Lung (tissue), 11 donors: ENCODE measurements at regions not wholly inside any gene's neighbourhood (a gene's known extent, or its start where the extent isn't known, plus 50 kb on each side); places are given as distances from the start of the nearest gene placed in this dataset.

ENCODE experiments used
- ATAC-seq: fragments of 200-7000 bp; cut with Tn5 transposase; one replicate; pipeline ENCODE4 v1.9.1; 2020; ENCODE audit warnings: moderate number of reproducible peaks; ENCODE audit not compliant: insufficient read depth, low FRiP score
- DNase-seq, 3 donors: peaks; one replicate each; pipeline ENCODE4 v3.0.0-alpha.2; 2013 to 2017
- H3K27ac ChIP-seq, 2 donors: one replicate each; pipeline ENCODE4 v1.5.1; 2013; ENCODE audit warnings: mild to moderate bottlenecking in 2 of 2, moderate library complexity in 2 of 2, control low read depth in 1 of 2, inconsistent platforms in 1 of 2, low read depth in 1 of 2, low read length in 1 of 2
- H3K27me3 ChIP-seq, 3 donors: one replicate each; pipeline ENCODE4 v1.5.1; 2013; ENCODE audit warnings: low read length in 2 of 3; ENCODE audit not compliant: control insufficient read depth in 3 of 3, insufficient read depth in 3 of 3
- H3K36me3 ChIP-seq, 4 donors: one replicate each; pipeline ENCODE4 v1.5.1; 2013; ENCODE audit warnings: low read length in 4 of 4, mild to moderate bottlenecking in 1 of 4, moderate library complexity in 1 of 4; ENCODE audit not compliant: control insufficient read depth in 4 of 4, insufficient read depth in 4 of 4
- H3K4me1 ChIP-seq, 5 donors: one replicate each; pipeline ENCODE4 v1.5.1; 2013; ENCODE audit warnings: low read length in 5 of 5, mild to moderate bottlenecking in 2 of 5, moderate library complexity in 1 of 5; ENCODE audit not compliant: control insufficient read depth in 5 of 5, insufficient read depth in 5 of 5
- H3K4me3 ChIP-seq: one replicate; pipeline ENCODE4 v1.5.1; 2013; ENCODE audit warnings: mild to moderate bottlenecking, control low read depth, moderate library complexity
- H3K9ac ChIP-seq, 2 donors: one replicate each; pipeline ENCODE4 v1.5.1; 2013; ENCODE audit warnings: low read length in 2 of 2, control low read depth in 1 of 2; ENCODE audit not compliant: insufficient read depth in 1 of 2
- H3K9me3 ChIP-seq, 4 donors: one replicate each; pipeline ENCODE4 v1.5.1; 2013; ENCODE audit warnings: low read length in 3 of 4, mild to moderate bottlenecking in 1 of 4, moderate library complexity in 1 of 4; ENCODE audit not compliant: control insufficient read depth in 4 of 4, insufficient read depth in 3 of 4
- WGBS, 2 donors: extraction: QIAGEN DNeasy Blood & Tissue Kit; methylation state at CpG; one replicate each; pipeline ENCODE4 v1.1.7; 2013; 5-methylcytosine and 5-hydroxymethylcytosine counted together
- TF ChIP-seq, protein P1 (sequence below): IDR thresholded peaks from 2 replicates; pipeline ENCODE4 v1.5.1; 2012; ENCODE audit warnings: mild to moderate bottlenecking; ENCODE audit errors: control extremely low read depth, extremely low read depth
- donor health status: control.
- donor health status: control.
- donor health status: Bipolar disorder and iron deficiency.
- donor health status: healthy.
- donor health status: DM: yes; HTN: yes; CAD: no.

DNA sequence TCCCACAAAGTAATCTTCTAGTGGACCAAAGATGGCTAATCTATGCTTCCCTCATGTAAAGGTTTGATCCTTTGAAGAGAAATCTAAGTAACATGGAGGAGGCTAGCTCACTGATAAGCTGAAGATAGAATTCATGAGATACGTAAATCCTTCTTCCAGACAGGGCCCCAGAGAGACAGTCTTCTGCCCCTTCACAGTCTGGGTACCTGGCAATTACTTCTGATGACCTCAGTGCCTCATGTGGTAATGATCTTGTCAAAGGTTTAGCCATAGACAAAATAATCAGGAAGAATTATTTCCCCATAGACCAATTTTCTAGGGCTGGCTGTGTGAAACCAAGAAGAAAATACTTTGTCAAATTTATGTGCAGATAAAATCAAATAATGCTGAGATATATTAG is 495.8 kb downstream of the METTL4 start:
- no peak for ATAC-seq
- H3K4me1 ChIP-seq = no peaks in the 10 kb centered on the region
- 84 to 86% methylated on average over 1 of the region's 1 CpG for WGBS, 2 donors
- H3K9me3 ChIP-seq = no peaks in the 10 kb centered on the region
- H3K27ac ChIP-seq = no peak overlapping the region
- no peak for DNase-seq
- TF ChIP-seq, protein P1, sequence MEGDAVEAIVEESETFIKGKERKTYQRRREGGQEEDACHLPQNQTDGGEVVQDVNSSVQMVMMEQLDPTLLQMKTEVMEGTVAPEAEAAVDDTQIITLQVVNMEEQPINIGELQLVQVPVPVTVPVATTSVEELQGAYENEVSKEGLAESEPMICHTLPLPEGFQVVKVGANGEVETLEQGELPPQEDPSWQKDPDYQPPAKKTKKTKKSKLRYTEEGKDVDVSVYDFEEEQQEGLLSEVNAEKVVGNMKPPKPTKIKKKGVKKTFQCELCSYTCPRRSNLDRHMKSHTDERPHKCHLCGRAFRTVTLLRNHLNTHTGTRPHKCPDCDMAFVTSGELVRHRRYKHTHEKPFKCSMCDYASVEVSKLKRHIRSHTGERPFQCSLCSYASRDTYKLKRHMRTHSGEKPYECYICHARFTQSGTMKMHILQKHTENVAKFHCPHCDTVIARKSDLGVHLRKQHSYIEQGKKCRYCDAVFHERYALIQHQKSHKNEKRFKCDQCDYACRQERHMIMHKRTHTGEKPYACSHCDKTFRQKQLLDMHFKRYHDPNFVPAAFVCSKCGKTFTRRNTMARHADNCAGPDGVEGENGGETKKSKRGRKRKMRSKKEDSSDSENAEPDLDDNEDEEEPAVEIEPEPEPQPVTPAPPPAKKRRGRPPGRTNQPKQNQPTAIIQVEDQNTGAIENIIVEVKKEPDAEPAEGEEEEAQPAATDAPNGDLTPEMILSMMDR = no peak
- no peaks in the 10 kb centered on the region for H3K36me3 ChIP-seq
- no peaks in the 10 kb centered on the region for H3K27me3 ChIP-seq
- no peak overlapping the region for H3K4me3 ChIP-seq
- H3K9ac ChIP-seq = no peak overlapping the region

DNA sequence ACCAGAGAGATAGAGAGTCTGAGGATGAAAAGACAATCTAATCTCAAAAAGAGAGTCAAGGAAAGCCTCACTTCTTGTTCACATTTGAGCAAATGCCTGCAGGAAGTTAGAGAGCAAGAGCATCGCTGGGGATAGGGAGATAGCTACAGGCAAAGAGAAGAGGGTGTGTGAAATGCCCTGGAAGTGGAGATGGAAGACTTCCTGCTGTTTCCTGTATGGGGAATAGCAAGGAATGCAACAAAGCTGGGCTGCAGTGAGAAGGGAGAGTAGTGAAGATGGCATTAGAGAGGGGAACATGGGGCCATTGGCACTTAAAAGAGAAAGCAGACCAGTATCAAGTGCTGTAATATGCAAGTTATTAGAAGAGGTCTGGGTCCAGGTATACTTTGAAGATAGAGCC is 488.6 kb downstream of the METTL4 start:
- no peaks in the 10 kb centered on the region for H3K9me3 ChIP-seq
- no peak overlapping the region for H3K27ac ChIP-seq
- no peaks in the 10 kb centered on the region for H3K4me1 ChIP-seq
- no peak overlapping the region for H3K4me3 ChIP-seq
- H3K27me3 ChIP-seq = no peaks in the 10 kb centered on the region
- no peak for ATAC-seq
- 38 to 74% methylated on average over 1 of the region's 1 CpG for WGBS, 2 donors
- H3K36me3 ChIP-seq = no peaks in the 10 kb centered on the region
- H3K9ac ChIP-seq = no peak overlapping the region
- TF ChIP-seq, protein P1 = no peak
- DNase-seq = no peak

DNA sequence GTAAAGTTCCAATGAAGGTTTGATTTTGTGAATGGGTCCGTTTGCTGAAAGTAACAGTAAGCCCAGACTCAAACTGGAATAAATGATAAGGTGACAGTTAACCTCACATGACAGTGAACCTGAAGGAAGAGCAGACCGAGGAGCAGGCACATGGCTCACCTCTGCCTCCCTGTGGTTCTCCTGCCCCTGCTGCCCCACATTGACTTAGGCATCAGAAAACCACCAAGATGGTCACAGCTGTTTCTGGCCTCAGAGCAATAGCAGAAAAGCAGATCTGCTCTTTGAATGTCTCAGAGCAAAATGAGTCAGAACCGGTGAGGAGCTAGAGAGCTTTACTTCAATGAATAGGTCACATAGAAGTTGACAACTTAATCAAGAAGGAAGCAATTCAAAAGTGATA is 487.6 kb downstream of the METTL4 start:
- H3K27me3 ChIP-seq = no peaks in the 10 kb centered on the region
- no peaks in the 10 kb centered on the region for H3K36me3 ChIP-seq
- H3K9me3 ChIP-seq = no peaks in the 10 kb centered on the region
- DNase-seq = no peak
- H3K4me3 ChIP-seq = no peak overlapping the region
- no peak overlapping the region for H3K9ac ChIP-seq
- TF ChIP-seq, protein P1 = no peak
- 44 to 45% methylated on average over 3 of the region's 3 CpGs for WGBS, 2 donors
- H3K27ac ChIP-seq = no peak overlapping the region
- no peak for ATAC-seq
- no peaks in the 10 kb centered on the region for H3K4me1 ChIP-seq

DNA sequence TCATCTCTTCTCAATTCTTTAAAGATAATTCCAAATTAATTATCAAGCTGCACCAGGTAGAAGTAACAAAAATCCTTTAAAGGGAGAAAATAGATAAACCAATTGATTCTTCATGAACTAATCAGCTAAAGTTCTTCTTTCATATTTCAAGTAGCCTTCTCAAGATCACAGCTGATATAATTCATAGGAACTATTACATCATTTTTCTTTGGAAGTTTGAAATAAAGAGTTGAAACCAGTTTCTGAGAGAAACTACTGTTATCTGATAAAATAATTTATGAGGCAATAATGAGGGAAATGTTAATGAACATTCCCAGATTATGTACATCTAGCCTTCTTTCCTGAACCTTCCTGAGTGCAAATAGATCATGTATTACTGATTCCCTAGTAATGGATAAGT is 484.9 kb downstream of the METTL4 start:
- Histone ChIP-seq H3K36me3 (no peaks in the 10 kb centered on the region), H3K9ac (no peak overlapping the region), H3K9me3 (no peaks in the 10 kb centered on the region), H3K4me3 (no peak overlapping the region), H3K27me3 (no peaks in the 10 kb centered on the region), H3K27ac (no peak overlapping the region), H3K4me1 (no peaks in the 10 kb centered on the region)
- TF ChIP-seq, protein P1 = no peak
- DNase-seq (no peak), ATAC-seq (no peak)
